Astrocyte of the spinal cord (primary cell): ENCODE measurements at regions not wholly inside any gene's neighbourhood (a gene's known extent, or its start where the extent isn't known, plus 50 kb on each side); places are given as distances from the start of the nearest gene placed in this dataset.

Experiments
- DNase-seq: peaks from one replicate; pipeline ENCODE4 v3.0.0; 2011; ENCODE audit warnings: low read depth, low spot score
- H3K4me3 ChIP-seq: 2 replicates; pipeline ENCODE4 v1.5.1; 2011; ENCODE audit warnings: low read depth, mild to moderate bottlenecking, low read length, moderate library complexity
- CTCF ChIP-seq: IDR thresholded peaks from 2 replicates; pipeline ENCODE4 v1.5.1; 2012; ENCODE audit warnings: low read depth, mild to moderate bottlenecking, low read length, inconsistent platforms
- in situ Hi-C: cut with HindIII; loops from 2 replicates; pipeline ENCODE4 v1.10.0; 2017; ENCODE audit warnings: low sequenced_read_pairs

DNA sequence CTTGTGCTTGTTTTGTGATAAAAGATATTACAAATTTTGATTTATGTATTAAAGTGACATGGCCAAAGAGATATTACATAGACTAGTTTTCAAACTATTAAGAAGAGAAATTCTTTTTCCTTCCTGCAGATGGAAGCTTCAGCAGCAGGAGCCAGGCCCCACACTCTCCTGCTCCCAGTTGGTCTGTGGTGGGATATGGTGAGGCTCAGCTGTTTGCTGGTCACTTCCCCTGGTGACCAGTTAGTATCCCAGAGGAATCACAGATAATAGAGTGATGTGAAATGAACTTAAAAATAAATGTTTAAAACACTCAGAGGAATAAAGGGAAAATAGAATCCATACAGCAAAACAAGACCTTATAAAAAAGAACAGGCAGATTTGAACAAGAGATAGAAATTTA is 154.7 kb downstream of the KTN1 start:
- in situ Hi-C loops, result no loop called here
- no peak for TF ChIP-seq CTCF

DNA sequence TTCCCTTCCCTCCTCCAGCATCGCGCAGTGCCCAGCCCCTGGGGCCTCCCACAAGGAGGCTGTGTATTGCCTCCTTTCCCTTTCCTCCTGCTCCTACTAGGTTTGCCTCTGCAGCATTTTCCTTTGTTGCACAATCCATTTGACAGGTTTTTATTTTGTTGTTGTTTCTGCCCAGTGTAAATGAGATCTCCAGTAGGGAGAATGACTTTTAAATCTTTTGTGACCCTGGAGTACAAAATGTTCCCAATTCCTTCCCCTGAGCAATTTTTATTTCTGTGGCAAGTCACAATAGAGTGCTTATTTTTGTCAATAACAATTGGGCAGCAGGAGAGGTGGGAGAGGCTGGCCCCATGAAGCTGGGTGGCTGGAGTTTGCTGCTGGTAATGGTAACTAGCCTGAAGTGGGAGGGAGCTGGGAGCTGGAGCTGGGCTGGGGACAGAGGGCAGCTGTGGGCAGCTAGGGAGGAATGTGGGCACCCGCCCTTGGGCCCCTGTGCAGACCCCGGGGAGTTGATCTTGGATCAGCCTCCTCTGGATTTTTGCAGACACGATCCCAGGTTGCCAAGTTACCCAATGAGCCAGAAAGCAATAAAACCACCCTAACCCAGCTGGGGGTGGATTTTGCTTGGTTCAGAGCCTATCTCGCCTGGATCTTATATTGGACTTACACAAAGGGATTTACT is 160.1 kb downstream of the KTN1 start:
- DNase-seq, result no peak
- H3K4me3 ChIP-seq, result no peak overlapping the region
- no peak for TF ChIP-seq CTCF
- in situ Hi-C loops, result no loop called here

More for the DNA sequence above, 154.7 kb downstream of the KTN1 start:
- DNase-seq, result no peak
- no peak overlapping the region for H3K4me3 ChIP-seq

DNA sequence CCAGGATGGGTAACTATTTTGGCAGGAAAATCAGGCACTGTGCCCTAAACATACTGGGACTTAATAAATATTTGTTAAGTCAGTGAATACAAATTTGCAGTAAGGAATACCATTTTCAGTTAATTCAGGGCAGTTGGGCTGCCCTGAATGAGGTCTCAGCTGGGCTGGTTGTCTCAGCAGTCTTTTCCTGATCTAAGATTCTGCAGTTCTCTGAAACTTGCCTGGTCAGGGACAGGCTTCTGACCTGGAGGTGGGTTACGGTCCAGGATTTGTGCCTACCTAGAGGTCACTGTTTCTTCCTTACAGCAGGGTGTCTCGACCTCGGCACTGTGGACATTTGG is 160.6 kb downstream of the KTN1 start:
- no peak for TF ChIP-seq CTCF
- DNase-seq, result no peak
- H3K4me3 ChIP-seq, result no peak overlapping the region
- in situ Hi-C loops, result no loop called here

- TF ChIP-seq CTCF, result no peak
- in situ Hi-C loops, result no loop called here
- DNase-seq, result no peak
- no peak overlapping the region for H3K4me3 ChIP-seq
These were observed 161.2 kb downstream of the KTN1 start for GRCh38 chr14:55741240-55741639.

- H3K4me3 ChIP-seq, result no peak overlapping the region
- TF ChIP-seq CTCF, result no peak
- in situ Hi-C loops, result no loop called here
- DNase-seq, result no peak
These were observed 163.5 kb downstream of the KTN1 start for GRCh38 chr14:55743551-55743950.

GRCh38 chr14:55744321-55744720 is 164.3 kb downstream of the KTN1 start:
- in situ Hi-C loops, result no loop called here
- DNase-seq, result no peak
- no peak overlapping the region for H3K4me3 ChIP-seq
- TF ChIP-seq CTCF, result no peak

- no peak overlapping the region for H3K4me3 ChIP-seq
- in situ Hi-C loops, result no loop called here
- TF ChIP-seq CTCF, result no peak
- no peak for DNase-seq
These were observed 165.9 kb downstream of the KTN1 start for GRCh38 chr14:55745906-55746305.
